Common myeloid progenitor, CD34-positive (primary cell): ENCODE measurements at regions not wholly inside any gene's neighbourhood (a gene's known extent, or its start where the extent isn't known, plus 50 kb on each side); places are given as distances from the start of the nearest gene placed in this dataset.

Experiments
- CTCF ChIA-PET: fragments of 350-600 bp; sonication (Branson Sonifier 250); formaldehyde crosslinking; loops from one replicate; lab custom pipeline; 2021; ENCODE audit warnings: antibody characterized with exemption; lab: Charles Lee
- POLR2A ChIA-PET: fragments of 350-600 bp; sonication (Branson Sonifier 250); formaldehyde crosslinking; loops from one replicate; lab custom pipeline; 2021; ENCODE audit warnings: antibody characterized with exemption; lab: Charles Lee
- DNase-seq, 3 donors: peaks; one replicate each; pipeline versions ENCODE4 v3.0.0 to v3.0.0-alpha.2; 2013
- H3K27ac ChIP-seq, 2 experiments: 1 replicate in 1 of 2; 2 replicates in 1 of 2; pipeline ENCODE4 v1.7.0; 2013; ENCODE audit warnings: inconsistent platforms in 2 of 2, low read length in 2 of 2, mild to moderate bottlenecking in 2 of 2, low read depth in 1 of 2, moderate library complexity in 1 of 2; ENCODE audit not compliant: severe bottlenecking in 2 of 2, insufficient read depth in 1 of 2, poor library complexity in 1 of 2
- H3K27me3 ChIP-seq, 5 experiments: replicated peaks in 2 of 5; 1 replicate in 3 of 5; 2 replicates in 2 of 5; pipeline versions ENCODE4 v1.6.1 to v1.7.0; 2013; ENCODE audit warnings: low read length in 4 of 5, mild to moderate bottlenecking in 2 of 5, moderate library complexity in 2 of 5, inconsistent platforms in 1 of 5; ENCODE audit not compliant: insufficient read depth in 5 of 5, control insufficient read depth in 4 of 5
- H3K36me3 ChIP-seq, 4 experiments: 1 replicate in 2 of 4; 2 replicates in 2 of 4; pipeline versions ENCODE4 v1.6.1 to v1.7.0; 2013; ENCODE audit warnings: low read length in 3 of 4, control low read depth in 1 of 4, mild to moderate bottlenecking in 1 of 4; ENCODE audit not compliant: control insufficient read depth in 4 of 4, insufficient read depth in 4 of 4
- H3K4me1 ChIP-seq, 4 experiments: 1 replicate in 3 of 4; 2 replicates in 1 of 4; pipeline versions ENCODE4 v1.6.1 to v1.7.1; 2013; ENCODE audit warnings: low read length in 3 of 4, mild to moderate bottlenecking in 3 of 4, control low read depth in 1 of 4, inconsistent platforms in 1 of 4, moderate library complexity in 1 of 4; ENCODE audit not compliant: control insufficient read depth in 4 of 4, insufficient read depth in 4 of 4; ENCODE audit errors: control extremely low read depth in 1 of 4
- H3K4me3 ChIP-seq, 7 experiments: 1 replicate in 4 of 7; 2 replicates in 3 of 7; pipeline versions ENCODE4 v1.5.1 to v1.7.0; 2013; ENCODE audit warnings: mild to moderate bottlenecking in 7 of 7, low read length in 6 of 7, moderate library complexity in 6 of 7, inconsistent platforms in 2 of 7, low read depth in 2 of 7, control low read depth in 1 of 7; ENCODE audit not compliant: insufficient read depth in 4 of 7, control insufficient read depth in 1 of 7; ENCODE audit errors: extremely low read depth in 1 of 7
- H3K9me3 ChIP-seq, 5 experiments: 1 replicate in 4 of 5; 2 replicates in 1 of 5; pipeline versions ENCODE4 v1.6.1 to v1.7.1; 2013; ENCODE audit warnings: low read length in 4 of 5, mild to moderate bottlenecking in 2 of 5, inconsistent platforms in 1 of 5, low read depth in 1 of 5, moderate library complexity in 1 of 5; ENCODE audit not compliant: control insufficient read depth in 4 of 5, insufficient read depth in 2 of 5; ENCODE audit errors: control extremely low read depth in 1 of 5
- WGBS: methylation state at CpG from one replicate; pipeline ENCODE4 v1.1.5; 2013; ENCODE audit not compliant: insufficient coverage; 5-methylcytosine and 5-hydroxymethylcytosine counted together

DNA sequence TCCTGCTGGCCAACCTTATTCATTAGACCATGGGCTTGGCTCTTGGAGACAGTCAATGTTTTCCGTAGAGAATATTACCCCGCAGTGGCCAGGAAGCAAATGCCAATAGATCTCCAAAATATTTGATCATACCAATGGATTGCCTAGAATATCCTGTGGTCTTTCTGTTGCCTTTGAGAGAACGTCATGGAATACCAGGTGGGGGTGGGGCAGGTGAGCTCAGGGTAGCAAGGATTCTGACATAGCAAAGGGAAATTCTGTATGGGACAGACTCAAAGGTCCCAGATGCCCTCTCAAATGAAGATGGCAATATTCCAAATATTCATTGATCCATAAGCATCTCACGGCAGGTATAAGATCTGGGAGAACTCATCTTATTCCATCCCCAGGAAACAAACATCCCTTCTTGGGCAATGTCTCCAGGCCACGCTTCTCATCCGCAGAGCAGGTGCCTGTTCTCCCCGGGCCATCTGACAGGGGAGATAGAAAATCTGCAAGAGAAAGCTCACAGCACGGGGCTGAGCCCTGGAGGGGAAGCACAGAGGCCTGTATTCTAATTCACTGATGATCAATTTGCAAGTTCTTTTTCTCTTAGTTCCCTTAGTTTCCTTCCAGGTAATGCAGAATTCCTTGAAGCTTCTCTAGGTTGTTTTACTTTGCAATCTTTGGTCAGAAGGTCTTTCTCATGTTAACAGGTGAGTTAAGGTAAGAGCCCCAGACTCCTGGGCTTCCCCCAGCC, 69.6 kb upstream of the TSHZ3 start:
- H3K9me3 ChIP-seq = no peaks in the 10 kb centered on the region
- H3K4me3 ChIP-seq = no peak overlapping the region
- no peaks in the 10 kb centered on the region for H3K4me1 ChIP-seq
- ChIA-PET CTCF (no interaction called here), POLR2A (no interaction called here)
- no peak overlapping the region for H3K27ac ChIP-seq
- H3K36me3 ChIP-seq = no peaks in the 10 kb centered on the region
- DNase-seq = no peak
- H3K27me3 ChIP-seq = peaks cover 6 to 61% (median 37%) of the 10 kb centered on the region in 5 experiments
- 39% methylated on average over 7 of the region's 8 CpGs for WGBS

DNA sequence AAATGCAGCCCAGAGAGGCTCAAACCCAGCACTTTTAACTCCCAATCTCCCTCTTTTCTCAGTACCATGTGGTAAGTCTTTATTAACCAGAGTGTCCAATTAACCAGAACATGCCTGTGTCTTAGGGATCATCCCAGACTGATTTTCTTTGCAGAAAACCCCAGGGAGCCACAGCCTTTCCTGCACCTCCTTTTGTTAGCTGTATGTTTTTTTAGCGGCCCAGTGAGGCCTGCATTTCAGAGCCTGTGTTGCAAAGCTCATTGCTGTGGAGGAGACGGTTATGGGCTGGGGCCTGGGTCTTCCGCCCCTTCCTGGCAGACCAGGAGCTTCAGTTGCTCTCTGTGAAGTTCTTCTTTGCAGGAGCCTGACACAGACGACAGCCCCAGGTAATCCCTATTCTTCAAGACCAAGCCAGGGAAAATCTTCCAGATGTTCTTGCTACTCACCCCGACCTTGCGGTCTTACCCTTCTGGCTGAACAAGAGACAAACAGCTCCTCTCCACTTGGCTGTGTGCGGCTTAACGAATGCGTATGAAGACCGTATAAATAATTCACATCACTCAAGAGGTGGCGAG, 70.7 kb upstream of the TSHZ3 start:
- no peaks in the 10 kb centered on the region for H3K36me3 ChIP-seq
- ChIA-PET CTCF (no interaction called here), POLR2A (no interaction called here)
- peaks cover 6 to 61% (median 37%) of the 10 kb centered on the region in 5 experiments for H3K27me3 ChIP-seq
- no peak overlapping the region for H3K27ac ChIP-seq
- WGBS = 81% methylated on average over 10 of the region's 11 CpGs
- H3K4me3 ChIP-seq = no peak overlapping the region
- DNase-seq = no peak
- no peaks in the 10 kb centered on the region for H3K9me3 ChIP-seq
- H3K4me1 ChIP-seq = no peaks in the 10 kb centered on the region

DNA sequence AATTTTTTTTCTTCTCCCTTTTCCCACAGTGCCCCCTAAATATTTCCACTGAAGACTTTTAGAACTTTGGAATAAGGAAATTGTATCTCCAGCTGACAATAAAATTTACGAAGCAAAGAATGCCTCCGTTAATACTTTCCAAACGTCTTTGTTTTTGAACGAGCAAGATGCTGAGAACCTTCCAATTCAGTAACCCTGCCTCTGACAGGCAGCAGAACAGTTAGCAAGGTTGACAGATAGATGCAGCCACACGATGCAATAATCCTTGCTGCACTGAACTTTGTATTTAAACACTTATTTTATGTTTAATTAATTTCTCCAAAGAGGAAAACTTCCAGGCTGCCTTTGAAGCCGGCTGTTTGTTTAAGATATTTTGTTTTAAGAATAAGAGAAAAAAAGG, 71.8 kb upstream of the TSHZ3 start:
- Histone ChIP-seq H3K27me3 (peaks cover 6 to 59% (median 35%) of the 10 kb centered on the region in 5 experiments), H3K27ac (no peak overlapping the region), H3K4me1 (no peaks in the 10 kb centered on the region), H3K9me3 (no peaks in the 10 kb centered on the region), H3K36me3 (no peaks in the 10 kb centered on the region), H3K4me3 (no peak overlapping the region)
- CTCF ChIA-PET = interaction anchor here (0.6 kb wide), 1 partner anchor 407 kb away, joined by 3 read pairs; no protein-coding TSS in a partner anchor
- DNase-seq = no peak
- POLR2A ChIA-PET = no interaction called here
- WGBS = 47% methylated on average over 5 of the region's 6 CpGs

- H3K4me1 ChIP-seq = no peaks in the 10 kb centered on the region
- ChIA-PET CTCF (no interaction called here), POLR2A (no interaction called here)
- no peak overlapping the region for H3K27ac ChIP-seq
- WGBS = 73% methylated on average over 20 of the region's 20 CpGs
- no peak overlapping the region for H3K4me3 ChIP-seq
- no peaks in the 10 kb centered on the region for H3K36me3 ChIP-seq
- no peaks in the 10 kb centered on the region for H3K9me3 ChIP-seq
- DNase-seq = no peak
- peaks cover 6 to 54% (median 31%) of the 10 kb centered on the region in 5 experiments for H3K27me3 ChIP-seq
Measured at GRCh38 chr19:31421856-31422255, 72.6 kb upstream of the TSHZ3 start.

DNA sequence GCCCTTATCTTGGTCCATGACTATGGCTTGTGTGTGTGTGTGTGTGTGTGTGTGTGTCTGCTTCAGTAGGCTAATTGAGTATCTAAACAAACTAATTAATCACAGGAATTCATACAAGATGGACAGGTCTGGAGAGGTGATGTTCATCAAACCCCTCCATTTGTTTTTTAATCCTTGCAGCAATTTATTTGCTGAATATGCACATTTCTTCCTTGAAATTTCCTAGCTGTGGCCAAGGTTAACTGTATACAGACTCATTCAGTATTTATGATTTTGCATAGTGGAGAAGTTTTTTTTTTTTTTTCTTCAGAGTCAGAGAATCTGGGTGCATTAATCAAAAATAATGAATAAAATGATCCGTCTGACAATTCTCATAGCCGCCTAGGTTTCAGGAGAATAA, 74.7 kb upstream of the TSHZ3 start:
- Histone ChIP-seq H3K4me3 (no peak overlapping the region), H3K27me3 (peaks cover 6 to 41% (median 26%) of the 10 kb centered on the region in 5 experiments), H3K9me3 (no peaks in the 10 kb centered on the region), H3K36me3 (no peaks in the 10 kb centered on the region), H3K4me1 (no peaks in the 10 kb centered on the region), H3K27ac (no peak overlapping the region)
- no peak for DNase-seq
- ChIA-PET CTCF (no interaction called here), POLR2A (no interaction called here)
- WGBS = 100% methylated on average over 2 of the region's 2 CpGs

DNA sequence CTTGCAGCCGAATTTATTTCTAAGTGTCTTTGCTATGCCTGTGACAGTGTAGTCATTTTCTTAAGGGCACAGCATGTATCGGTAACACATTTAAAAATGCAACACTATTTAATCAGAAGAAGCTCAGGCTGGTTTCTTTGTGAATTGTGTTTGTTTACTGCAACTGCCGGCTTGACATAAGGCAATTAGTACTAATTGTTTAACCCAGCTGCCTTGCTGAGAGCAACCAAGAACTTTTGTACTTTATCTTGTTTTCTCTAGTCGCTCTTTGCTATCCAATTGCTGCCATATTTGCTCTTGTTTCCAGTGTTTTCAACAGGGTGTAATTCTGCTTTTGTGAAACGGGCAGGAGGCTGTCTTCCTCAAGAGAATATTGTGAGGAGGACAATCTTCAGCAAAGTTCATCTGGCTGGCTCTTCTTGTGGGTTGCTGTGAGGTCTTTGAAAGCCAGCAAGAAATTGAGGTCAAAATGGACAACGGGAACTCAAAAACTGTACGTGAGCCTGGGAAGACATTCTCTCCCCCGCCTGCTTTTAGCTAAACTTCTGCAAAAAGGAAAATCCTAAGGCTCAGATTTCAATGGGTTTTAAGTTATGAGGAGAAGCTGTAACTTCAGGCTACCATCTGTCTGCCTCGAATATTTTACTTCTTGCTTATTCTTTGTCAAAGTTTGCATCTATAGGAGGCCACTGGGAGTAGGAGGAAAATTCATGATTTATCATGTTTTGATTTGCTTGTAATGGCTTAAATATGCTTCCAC, 75.8 kb upstream of the TSHZ3 start:
- DNase-seq = no peak
- Histone ChIP-seq H3K27me3 (peaks cover 6 to 31% (median 19%) of the 10 kb centered on the region in 5 experiments), H3K4me1 (no peaks in the 10 kb centered on the region), H3K9me3 (no peaks in the 10 kb centered on the region), H3K36me3 (no peaks in the 10 kb centered on the region), H3K4me3 (no peak overlapping the region), H3K27ac (no peak overlapping the region)
- 77% methylated on average over 8 of the region's 9 CpGs for WGBS
- CTCF ChIA-PET = no interaction called here
- POLR2A ChIA-PET = no interaction called here

GRCh38 chr19:31427857-31428256, 78.6 kb upstream of the TSHZ3 start:
- CTCF ChIA-PET = interaction anchor here (0.6 kb wide), 1 partner anchor 95 kb away, joined by 3 read pairs; no protein-coding TSS in a partner anchor
- no peak overlapping the region for H3K27ac ChIP-seq
- 80% methylated on average over 1 of the region's 1 CpG for WGBS
- no peaks in the 10 kb centered on the region for H3K4me1 ChIP-seq
- POLR2A ChIA-PET = no interaction called here
- H3K4me3 ChIP-seq = no peak overlapping the region
- H3K9me3 ChIP-seq = no peaks in the 10 kb centered on the region
- no peaks in the 10 kb centered on the region for H3K36me3 ChIP-seq
- H3K27me3 ChIP-seq = peaks cover 0 to 10% (median 3%) of the 10 kb centered on the region in 5 experiments
- DNase-seq = no peak
